IMR-90 (cell line): ENCODE measurements at regions not wholly inside any gene's neighbourhood (a gene's known extent, or its start where the extent isn't known, plus 50 kb on each side); places are given as distances from the start of the nearest gene placed in this dataset.

Experiments used
- CEBPB ChIP-seq: IDR thresholded peaks from 2 replicates; pipeline ENCODE4 v1.6.1; 2012; ENCODE audit warnings: low read depth, low read length, improper control_type of control experiment
- CHD1 ChIP-seq: IDR thresholded peaks from 2 replicates; pipeline ENCODE4 v1.6.1; 2012; ENCODE audit warnings: low read depth, low read length, improper control_type of control experiment
- CTCF ChIP-seq: conservative IDR thresholded peaks from 2 replicates; pipeline ENCODE4 v1.5.1; 2012; ENCODE audit warnings: mild to moderate bottlenecking, low read depth, low read length, improper control_type of control experiment
- MAZ ChIP-seq: IDR thresholded peaks from 2 replicates; pipeline ENCODE4 v1.6.1; 2012; ENCODE audit warnings: low read depth, mild to moderate bottlenecking, low read length, improper control_type of control experiment, moderate library complexity, borderline replicate concordance
- MXI1 ChIP-seq: IDR thresholded peaks from 2 replicates; pipeline ENCODE4 v1.6.1; 2012; ENCODE audit warnings: low read depth, mild to moderate bottlenecking, low read length, moderate library complexity, borderline replicate concordance
- NFE2L2 ChIP-seq: fragments of 150-350 bp; IDR thresholded peaks from 2 replicates; pipeline ENCODE4 v1.6.1; 2016; ENCODE audit warnings: low read depth, mild to moderate bottlenecking, low read length
- POLR2A ChIP-seq: IDR thresholded peaks from 2 replicates; pipeline ENCODE4 v1.6.1; 2012; ENCODE audit warnings: mild to moderate bottlenecking, low read depth, low read length
- RAD21 ChIP-seq: IDR thresholded peaks from 2 replicates; pipeline ENCODE4 v1.6.1; 2012; ENCODE audit warnings: low read length, improper control_type of control experiment
- RCOR1 ChIP-seq: IDR thresholded peaks from 2 replicates; pipeline ENCODE4 v1.6.1; 2012; ENCODE audit warnings: mild to moderate bottlenecking, low read length, improper control_type of control experiment; ENCODE audit not compliant: insufficient replicate concordance
- SMC3 ChIP-seq: fragments of 150-350 bp; IDR thresholded peaks from 2 replicates; pipeline ENCODE4 v1.6.1; 2016; ENCODE audit warnings: low read depth, mild to moderate bottlenecking, antibody characterized with exemption, low read length, moderate library complexity
- TF ChIP-seq, protein P1 (sequence below): fragments of 150-350 bp; IDR thresholded peaks from 2 replicates; pipeline ENCODE4 v1.6.1; 2017; ENCODE audit warnings: mild to moderate bottlenecking, antibody characterized with exemption, low read length, low read depth

- TF ChIP-seq CTCF (no peak), POLR2A (no peak), CHD1 (no peak), MXI1 (no peak), RAD21 (no peak), RCOR1 (no peak), NFE2L2 (no peak), SMC3 (no peak), MAZ (no peak), CEBPB (no peak)
- TF ChIP-seq, protein P1, sequence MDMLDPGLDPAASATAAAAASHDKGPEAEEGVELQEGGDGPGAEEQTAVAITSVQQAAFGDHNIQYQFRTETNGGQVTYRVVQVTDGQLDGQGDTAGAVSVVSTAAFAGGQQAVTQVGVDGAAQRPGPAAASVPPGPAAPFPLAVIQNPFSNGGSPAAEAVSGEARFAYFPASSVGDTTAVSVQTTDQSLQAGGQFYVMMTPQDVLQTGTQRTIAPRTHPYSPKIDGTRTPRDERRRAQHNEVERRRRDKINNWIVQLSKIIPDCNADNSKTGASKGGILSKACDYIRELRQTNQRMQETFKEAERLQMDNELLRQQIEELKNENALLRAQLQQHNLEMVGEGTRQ, result no peak
Observed at GRCh38 chr6:91940801-91941200, 1353.9 kb upstream of the MAP3K7 start.
